ENCODE measurements at regions not wholly inside any gene's neighbourhood (a gene's known extent, or its start where the extent isn't known, plus 50 kb on each side); places are given as distances from the start of the nearest gene placed in this dataset.

DNA sequence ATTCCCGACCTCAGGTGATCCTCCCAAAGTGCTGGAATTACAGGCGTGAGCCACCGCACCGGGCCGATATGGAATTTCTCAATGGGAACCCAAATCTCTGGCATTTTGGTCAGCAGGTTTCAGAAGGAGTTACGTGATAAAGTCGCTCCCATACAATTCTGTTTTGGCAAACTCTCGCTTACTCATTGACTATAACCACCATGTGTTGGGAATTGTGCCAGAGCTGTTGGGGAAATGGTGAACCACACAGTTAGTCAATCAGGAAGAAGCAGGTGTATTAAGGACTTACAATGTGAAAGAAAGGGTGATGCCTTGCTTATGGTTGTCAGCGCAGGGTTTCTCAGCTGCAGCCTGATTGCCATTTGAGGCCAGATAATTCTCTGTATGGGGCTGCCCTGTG is 410.5 kb downstream of the QKI start:
- CTCF ChIA-PET, result no interaction called here
- Mint-ChIP-seq H3K4me3 (no peak overlapping the region), H3K27me3 (no peaks in the 10 kb centered on the region), H3K4me1 (no peaks in the 10 kb centered on the region), H3K9me3 (no peaks in the 10 kb centered on the region), H3K36me3 (ENCODE audit: low read depth) (no peaks in the 10 kb centered on the region), H3K27ac (peak overlapping the region; percentile 5)
- no peak for DNase-seq
- POLR2A ChIA-PET, result no interaction called here

DNA sequence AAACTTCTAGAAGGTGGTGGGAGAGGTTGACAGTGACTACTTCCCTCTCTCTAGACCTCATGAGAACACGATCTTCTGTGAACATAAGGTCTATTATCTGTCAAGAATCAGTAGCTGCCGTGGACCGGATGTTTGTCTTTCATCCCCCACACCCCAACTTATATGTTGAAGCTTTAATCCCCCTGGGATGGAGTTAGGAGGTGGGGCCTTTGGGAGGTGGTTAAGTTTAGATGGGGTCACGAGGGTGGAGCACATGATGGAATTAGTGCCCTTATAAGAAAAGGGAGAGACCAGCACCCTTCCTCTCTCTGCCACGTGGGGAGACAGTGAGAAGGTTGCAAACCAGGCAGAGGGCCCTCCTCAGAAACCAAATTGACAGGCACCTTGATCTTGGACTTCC is 409.1 kb downstream of the QKI start:
- no peaks in the 10 kb centered on the region for H3K4me1 Mint-ChIP-seq
- no peaks in the 10 kb centered on the region for H3K27me3 Mint-ChIP-seq
- no peaks in the 10 kb centered on the region for H3K9me3 Mint-ChIP-seq
- ChIA-PET CTCF (no interaction called here), POLR2A (no interaction called here)
- no peak for DNase-seq
- no peaks in the 10 kb centered on the region for H3K36me3 Mint-ChIP-seq (ENCODE audit: low read depth)
- no peak overlapping the region for H3K27ac Mint-ChIP-seq
- no peak overlapping the region for H3K4me3 Mint-ChIP-seq

DNA sequence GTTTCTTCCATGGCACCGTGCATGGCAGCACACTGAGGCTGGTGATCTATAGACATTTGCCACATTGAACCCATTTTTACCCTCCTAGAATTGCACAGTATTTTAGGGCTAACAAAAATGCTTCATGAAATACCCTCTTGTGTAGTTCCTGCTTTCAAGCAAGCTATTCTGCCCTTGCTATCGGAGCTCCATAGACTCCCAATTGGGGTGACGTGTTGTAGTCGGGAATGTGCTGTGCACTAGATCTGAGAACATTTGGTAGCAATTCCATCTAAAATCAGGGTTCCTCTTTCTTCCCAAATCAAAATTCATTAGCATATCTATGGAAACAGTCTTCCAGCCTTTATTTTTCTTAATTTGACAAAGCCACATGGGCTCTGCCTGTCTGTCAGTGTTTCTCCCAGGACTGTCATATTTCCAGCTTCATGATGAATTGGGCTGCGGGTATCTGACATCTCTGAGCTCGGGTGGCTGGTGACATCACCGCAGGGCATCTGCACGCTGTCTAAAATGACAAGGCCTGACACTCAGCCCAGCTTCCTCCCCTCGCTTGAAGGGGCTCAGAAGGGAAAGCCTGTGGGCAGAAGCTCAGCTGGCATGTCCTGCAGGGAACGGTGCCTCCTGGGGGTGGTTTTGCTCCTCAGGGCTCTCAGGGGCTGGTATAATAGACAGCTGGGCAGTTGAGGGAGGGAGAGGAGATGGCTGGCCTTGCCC is 406.4 kb downstream of the QKI start:
- CTCF ChIA-PET, result no interaction called here
- H3K4me3 Mint-ChIP-seq, result no peak overlapping the region
- H3K27me3 Mint-ChIP-seq, result no peaks in the 10 kb centered on the region
- H3K36me3 Mint-ChIP-seq (ENCODE audit: low read depth), result no peaks in the 10 kb centered on the region
- no peak for DNase-seq
- no peaks in the 10 kb centered on the region for H3K9me3 Mint-ChIP-seq
- no peaks in the 10 kb centered on the region for H3K4me1 Mint-ChIP-seq
- POLR2A ChIA-PET, result no interaction called here
- H3K27ac Mint-ChIP-seq, result no peak overlapping the region

DNA sequence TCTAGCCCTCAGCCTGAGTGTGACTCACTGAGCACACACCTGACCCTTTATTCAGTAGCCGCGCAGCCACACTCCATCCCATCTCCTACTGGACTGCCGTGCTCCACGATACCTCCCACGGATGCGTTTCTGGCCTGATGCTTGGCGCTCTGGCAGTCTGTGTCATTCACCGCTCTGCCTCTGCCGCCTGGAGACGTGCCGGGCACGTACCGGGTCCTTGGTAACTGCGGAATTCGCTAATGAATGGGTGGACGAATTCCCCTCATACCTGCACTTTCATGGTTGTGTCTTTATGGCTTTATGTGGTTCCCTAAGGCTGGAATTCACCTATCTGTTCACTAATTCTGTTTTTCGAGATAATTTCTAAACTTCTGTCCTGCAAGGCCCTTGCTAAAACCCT is 405.7 kb downstream of the QKI start:
- Mint-ChIP-seq H3K4me1 (no peaks in the 10 kb centered on the region), H3K36me3 (ENCODE audit: low read depth) (no peaks in the 10 kb centered on the region)
- POLR2A ChIA-PET, result no interaction called here

DNA sequence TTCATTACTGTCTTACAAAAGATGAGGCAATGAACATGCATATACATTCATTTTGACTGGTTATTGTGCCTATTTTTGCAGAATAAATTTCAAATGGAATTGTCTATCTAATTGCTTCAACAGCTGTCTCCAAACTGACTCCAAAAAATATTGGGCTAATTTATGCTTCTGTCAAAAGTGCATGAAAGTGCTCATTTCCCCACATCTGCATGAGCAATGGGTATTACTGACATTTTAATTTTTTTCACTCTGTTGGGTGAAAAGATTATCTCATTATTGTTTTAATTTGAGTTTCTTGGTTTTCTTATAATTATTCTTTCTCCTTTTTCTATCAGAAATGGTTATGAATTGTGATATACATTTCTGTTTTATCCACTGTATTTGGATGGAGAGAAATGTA is 404.2 kb downstream of the QKI start:
- no peak overlapping the region for H3K4me3 Mint-ChIP-seq
- DNase-seq, result no peak
- no peaks in the 10 kb centered on the region for H3K27me3 Mint-ChIP-seq
- H3K36me3 Mint-ChIP-seq (ENCODE audit: low read depth), result no peaks in the 10 kb centered on the region
- no peaks in the 10 kb centered on the region for H3K4me1 Mint-ChIP-seq
- no peak overlapping the region for H3K27ac Mint-ChIP-seq
- POLR2A ChIA-PET, result no interaction called here
- CTCF ChIA-PET, result no interaction called here
- H3K9me3 Mint-ChIP-seq, result no peaks in the 10 kb centered on the region

More for the DNA sequence above, 405.7 kb downstream of the QKI start:
- no peak overlapping the region for H3K27ac Mint-ChIP-seq
- no peak for DNase-seq
- H3K4me3 Mint-ChIP-seq, result no peak overlapping the region
- no peaks in the 10 kb centered on the region for H3K27me3 Mint-ChIP-seq
- CTCF ChIA-PET, result no interaction called here
- H3K9me3 Mint-ChIP-seq, result no peaks in the 10 kb centered on the region

DNA sequence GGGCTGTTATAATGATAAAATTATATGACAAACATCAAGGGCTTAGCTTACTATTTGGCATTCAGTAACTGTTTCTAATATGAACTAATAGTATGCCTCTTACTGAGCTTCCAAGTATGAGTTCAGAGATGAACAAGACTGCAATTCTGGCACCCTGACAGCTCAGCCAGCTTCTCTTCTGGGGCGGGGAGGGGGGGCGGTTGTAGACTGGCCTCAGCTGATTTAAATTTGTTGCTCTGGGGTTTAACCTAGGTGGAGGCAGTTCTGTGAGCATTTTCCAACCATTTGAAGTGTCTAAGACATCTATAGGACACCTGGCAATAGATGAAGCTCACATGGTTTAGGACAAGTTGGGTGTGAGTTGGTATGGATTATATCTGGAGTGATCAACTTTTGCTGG is 401.9 kb downstream of the QKI start:
- Mint-ChIP-seq H3K4me3 (no peak overlapping the region), H3K27ac (no peak overlapping the region), H3K36me3 (ENCODE audit: low read depth) (no peaks in the 10 kb centered on the region), H3K4me1 (no peaks in the 10 kb centered on the region), H3K27me3 (no peaks in the 10 kb centered on the region), H3K9me3 (no peaks in the 10 kb centered on the region)
- DNase-seq, result no peak
- ChIA-PET POLR2A (no interaction called here), CTCF (interaction anchor here (0.6 kb wide), 1 partner anchor 1984 kb away, joined by 6 read pairs; no protein-coding TSS in a partner anchor)

DNA sequence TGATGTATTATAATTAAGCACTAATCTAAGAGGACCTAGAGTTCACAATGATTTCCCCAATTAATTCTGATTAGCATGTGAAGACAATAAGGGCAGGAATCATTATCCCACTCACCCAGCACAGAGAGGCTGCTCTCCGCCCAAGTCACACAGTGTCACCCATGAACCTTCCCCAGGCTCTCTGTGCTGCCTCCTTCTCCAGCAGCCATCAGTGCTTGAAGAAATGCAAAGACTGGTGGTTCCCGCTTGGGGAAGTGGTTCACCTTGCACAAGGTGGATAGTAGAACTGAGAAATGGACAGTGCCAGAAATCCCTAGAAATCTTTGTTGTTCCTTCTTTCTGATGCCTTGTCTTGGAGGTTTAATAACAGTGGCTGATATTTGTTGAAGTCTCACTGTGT is 401.3 kb downstream of the QKI start:
- POLR2A ChIA-PET, result no interaction called here
- Mint-ChIP-seq H3K4me1 (no peaks in the 10 kb centered on the region), H3K27ac (no peak overlapping the region), H3K27me3 (no peaks in the 10 kb centered on the region), H3K36me3 (ENCODE audit: low read depth) (no peaks in the 10 kb centered on the region), H3K9me3 (no peaks in the 10 kb centered on the region), H3K4me3 (no peak overlapping the region)
- CTCF ChIA-PET, result no interaction called here
- DNase-seq, result no peak

DNA sequence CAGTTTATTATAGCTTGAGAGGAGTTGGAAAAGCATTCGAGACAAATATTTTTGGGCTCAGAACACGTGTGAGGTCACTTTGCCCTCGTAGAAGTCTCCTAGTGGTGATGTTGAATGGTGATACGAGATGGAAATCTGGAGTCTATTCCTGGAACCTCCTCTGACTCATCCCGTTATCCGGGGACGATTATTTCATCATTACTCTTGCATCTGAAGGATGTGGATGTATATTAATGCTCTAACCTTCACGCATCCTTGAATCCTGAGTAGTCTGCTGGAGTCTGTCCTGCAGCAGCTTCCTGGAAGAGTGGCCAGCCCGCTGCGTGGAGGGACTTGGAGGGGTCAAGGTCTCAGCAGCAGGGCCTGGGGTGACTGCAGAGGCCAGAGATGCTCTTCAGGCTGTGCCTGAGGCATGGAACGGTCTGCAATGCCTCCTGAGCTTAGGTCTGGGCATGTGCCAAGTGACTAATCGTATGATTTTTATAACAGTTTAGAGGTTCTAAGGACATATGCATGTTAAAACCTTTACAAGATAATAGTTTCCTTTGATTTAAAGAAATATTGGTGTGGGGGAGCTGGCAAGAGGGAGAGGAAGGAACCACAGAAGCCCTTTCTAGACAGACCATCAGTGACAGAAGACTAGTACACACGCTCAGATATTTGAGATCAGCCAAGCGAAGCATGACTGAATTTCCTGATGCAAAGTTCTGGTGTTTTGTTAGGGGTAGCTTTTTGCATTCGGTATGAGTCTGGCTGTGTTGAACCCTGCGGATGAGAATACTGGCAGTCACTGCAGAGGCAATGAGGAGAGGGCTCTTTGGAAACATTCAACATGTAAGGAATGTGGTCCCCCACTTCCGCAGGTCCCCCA is 400.2 kb downstream of the QKI start:
- ChIA-PET CTCF (no interaction called here), POLR2A (no interaction called here)
- H3K9me3 Mint-ChIP-seq, result no peaks in the 10 kb centered on the region
- no peak for DNase-seq
- H3K27me3 Mint-ChIP-seq, result no peaks in the 10 kb centered on the region
- H3K27ac Mint-ChIP-seq, result no peak overlapping the region
- no peaks in the 10 kb centered on the region for H3K36me3 Mint-ChIP-seq (ENCODE audit: low read depth)
- no peaks in the 10 kb centered on the region for H3K4me1 Mint-ChIP-seq
- H3K4me3 Mint-ChIP-seq, result no peak overlapping the region

DNA sequence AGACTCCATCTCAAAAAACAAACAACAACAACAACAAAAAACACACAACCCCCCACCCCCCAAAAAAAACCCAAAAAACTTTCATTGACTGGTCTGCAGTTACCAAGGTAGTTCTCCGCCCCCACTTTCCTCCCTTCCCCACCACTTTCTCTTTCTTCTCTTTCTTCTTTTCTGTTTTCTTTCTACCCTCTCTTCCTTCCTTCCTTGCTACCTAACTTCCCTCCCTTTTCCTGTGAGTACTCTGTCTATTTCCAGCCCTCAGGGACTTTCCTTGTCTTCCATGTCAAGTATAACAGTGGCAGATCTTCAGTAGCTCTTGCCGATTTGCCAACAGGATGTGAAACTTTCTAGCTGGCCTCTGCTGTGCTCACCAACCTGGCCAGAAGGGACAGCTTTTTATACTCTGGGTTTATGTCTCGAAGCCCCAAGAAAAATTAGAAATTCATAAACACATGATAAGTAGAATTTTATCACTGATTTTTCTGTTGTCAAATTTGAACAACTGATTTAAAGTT is 399.5 kb downstream of the QKI start:
- H3K9me3 Mint-ChIP-seq, result no peaks in the 10 kb centered on the region
- POLR2A ChIA-PET, result no interaction called here
- CTCF ChIA-PET, result no interaction called here
- no peak overlapping the region for H3K4me3 Mint-ChIP-seq
- no peaks in the 10 kb centered on the region for H3K27me3 Mint-ChIP-seq
- no peaks in the 10 kb centered on the region for H3K4me1 Mint-ChIP-seq
- DNase-seq, result no peak
- H3K36me3 Mint-ChIP-seq (ENCODE audit: low read depth), result no peaks in the 10 kb centered on the region
- H3K27ac Mint-ChIP-seq, result no peak overlapping the region

DNA sequence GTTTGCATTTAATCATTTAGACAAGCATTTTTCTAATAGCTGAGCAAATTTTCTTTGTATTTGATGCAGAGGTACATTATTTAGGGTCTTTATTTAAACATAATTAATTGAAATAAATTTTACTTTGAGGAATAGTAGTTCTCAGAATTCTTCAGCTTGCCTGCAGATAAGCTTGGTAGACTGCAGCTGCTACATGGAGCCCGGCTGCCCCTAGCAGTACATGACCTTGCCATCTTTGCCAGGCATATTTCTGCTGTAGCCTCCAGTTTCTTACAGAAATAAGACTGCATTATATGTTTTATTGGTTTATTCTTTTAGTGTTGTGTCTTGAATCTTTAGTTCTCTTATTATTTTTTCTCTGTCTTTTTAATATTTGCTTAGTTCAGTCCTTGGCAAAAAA is 396.8 kb downstream of the QKI start:
- ChIA-PET CTCF (no interaction called here), POLR2A (no interaction called here)
- no peak for DNase-seq
- Mint-ChIP-seq H3K27ac (no peak overlapping the region), H3K27me3 (no peaks in the 10 kb centered on the region), H3K4me1 (no peaks in the 10 kb centered on the region), H3K4me3 (no peak overlapping the region), H3K36me3 (ENCODE audit: low read depth) (no peaks in the 10 kb centered on the region), H3K9me3 (no peaks in the 10 kb centered on the region)

DNA sequence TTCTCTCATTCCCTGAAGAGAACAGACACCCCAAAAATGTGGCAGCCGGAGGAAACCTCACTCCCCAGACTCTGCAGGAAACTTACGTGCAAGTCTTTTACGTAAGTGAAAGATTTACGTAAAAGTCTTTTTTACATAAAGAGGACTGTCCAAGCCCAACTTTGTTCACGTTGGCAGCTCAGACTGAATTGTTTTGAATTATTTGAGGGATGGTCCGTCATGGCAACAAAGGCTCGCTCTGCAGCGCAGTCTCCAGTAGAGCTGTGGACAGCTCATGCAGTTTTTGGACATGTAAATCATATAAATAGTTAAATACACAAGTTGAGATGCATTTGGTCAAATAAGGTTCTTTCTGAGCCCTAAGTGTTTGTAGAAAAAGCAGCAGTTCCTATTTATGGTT is 394.8 kb downstream of the QKI start:
- CTCF ChIA-PET, result interaction anchor here (0.5 kb wide), 1 partner anchor 45 kb away, joined by 3 read pairs; no protein-coding TSS in a partner anchor
- no peaks in the 10 kb centered on the region for H3K9me3 Mint-ChIP-seq
- DNase-seq, result no peak
- H3K27ac Mint-ChIP-seq, result no peak overlapping the region
- no peaks in the 10 kb centered on the region for H3K4me1 Mint-ChIP-seq
- no peaks in the 10 kb centered on the region for H3K36me3 Mint-ChIP-seq (ENCODE audit: low read depth)
- H3K27me3 Mint-ChIP-seq, result no peaks in the 10 kb centered on the region
- no peak overlapping the region for H3K4me3 Mint-ChIP-seq
- POLR2A ChIA-PET, result no interaction called here

DNA sequence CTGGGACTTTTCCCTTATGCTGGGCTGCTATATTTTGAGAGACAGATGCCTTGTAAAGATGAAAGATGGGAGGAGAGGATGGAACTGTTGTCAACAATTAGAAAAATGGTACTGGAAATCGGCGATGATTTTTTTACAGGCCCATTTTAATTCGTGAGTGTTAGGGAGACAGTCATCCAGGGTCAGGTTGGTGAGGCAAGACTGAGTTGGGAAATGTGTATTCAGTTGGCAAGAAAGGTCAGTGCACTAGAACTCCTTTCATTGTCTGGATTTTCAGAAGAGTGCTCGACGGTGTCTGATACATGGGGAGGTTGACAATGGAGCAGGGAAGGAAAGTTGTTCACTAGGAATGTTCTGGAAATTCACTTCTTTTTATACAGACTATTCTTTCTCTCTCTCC is 394.4 kb downstream of the QKI start:
- Mint-ChIP-seq H3K4me3 (no peak overlapping the region), H3K36me3 (ENCODE audit: low read depth) (no peaks in the 10 kb centered on the region), H3K27ac (no peak overlapping the region), H3K4me1 (no peaks in the 10 kb centered on the region), H3K9me3 (no peaks in the 10 kb centered on the region), H3K27me3 (no peaks in the 10 kb centered on the region)
- no peak for DNase-seq
- ChIA-PET POLR2A (no interaction called here), CTCF (no interaction called here)

DNA sequence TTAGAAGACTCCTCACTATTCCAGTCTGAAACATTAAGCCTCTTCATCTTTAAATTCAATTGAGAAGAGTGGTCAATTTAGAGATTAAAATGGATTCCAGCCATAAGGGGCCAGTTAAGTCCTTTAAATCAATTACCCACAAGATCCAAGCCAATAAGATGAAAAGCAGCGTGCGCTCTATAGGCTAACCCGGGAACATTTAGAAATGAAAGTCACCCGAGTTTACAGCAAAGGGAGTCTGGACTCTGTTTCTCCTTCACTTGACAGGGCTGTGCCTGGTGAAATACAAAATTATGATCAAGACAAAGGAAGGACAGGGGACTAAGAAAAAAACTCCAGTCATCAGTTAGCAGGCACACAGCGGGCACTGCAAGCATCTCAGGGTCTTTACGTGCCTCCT is 393.7 kb downstream of the QKI start:
- Mint-ChIP-seq H3K9me3 (no peaks in the 10 kb centered on the region), H3K36me3 (ENCODE audit: low read depth) (no peaks in the 10 kb centered on the region), H3K4me3 (no peak overlapping the region), H3K27me3 (peaks cover 3% of the 10 kb centered on the region), H3K27ac (no peak overlapping the region), H3K4me1 (no peaks in the 10 kb centered on the region)
- ChIA-PET CTCF (no interaction called here), POLR2A (no interaction called here)
- DNase-seq, result no peak
